HepG2 (cell line): ENCODE measurements at regions not wholly inside any gene's neighbourhood (a gene's known extent, or its start where the extent isn't known, plus 50 kb on each side); places are given as distances from the start of the nearest gene placed in this dataset.

Experiments
- ATAC-seq: fragments of 200-7000 bp; cut with Tn5 transposase; 3 replicates; pipeline ENCODE4 v1.9.1; 2020; ENCODE audit warnings: mild to moderate bottlenecking, moderate library complexity
- BruUV-seq: library from RNA; stranded (reverse); fragments of 400-500 nt; replicated peaks from 2 replicates; lab custom pipeline; 2021; lab: Mats Ljungman, UMichigan
- CTCF ChIA-PET: fragments of 300-600 bp; formaldehyde crosslinking; extraction: SDS; loops from one replicate; lab custom pipeline; 2021; ENCODE audit warnings: low total read pairs, inconsistent platforms, low intra/inter-chr PET ratio; lab: Yijun Ruan, JAX
- POLR2A ChIA-PET: fragments of 350-600 bp; sonication (Branson Sonifier 250); formaldehyde crosslinking; loops from one replicate; lab custom pipeline; 2020; ENCODE audit warnings: antibody characterized with exemption, inconsistent platforms; lab: Yijun Ruan, JAX
- DNase-seq: peaks from one replicate; pipeline ENCODE4 v3.0.0-alpha.2; 2015; ENCODE audit warnings: low spot score
- FAIRE-seq: peaks from 3 replicates; lab custom pipeline; 2011; peaks lifted over from hg19 to GRCh38; lab: Jason Lieb, UNC
- H2AFZ ChIP-seq: one replicate; pipeline ENCODE4 v1.6.1; 2011; ENCODE audit warnings: low read length, inconsistent platforms
- H3K27ac ChIP-seq: fragments of 300-600 bp; 3 replicates; pipeline ENCODE4 v1.8.0; 2011; ENCODE audit warnings: mixed run types, mild to moderate bottlenecking, mixed read lengths, low read length, inconsistent platforms; ENCODE audit not compliant: insufficient read depth; ENCODE audit errors: extremely low read length
- H3K27me3 ChIP-seq, 2 experiments: fragments of 200-600 bp in 1 of 2; 2 replicates in 1 of 2; 3 replicates in 1 of 2; pipeline versions ENCODE4 v1.6.0 to v1.8.0; 2011; ENCODE audit warnings: low read length in 2 of 2, mild to moderate bottlenecking in 2 of 2, moderate library complexity in 2 of 2, inconsistent platforms in 1 of 2; ENCODE audit not compliant: insufficient read depth in 2 of 2, control insufficient read depth in 1 of 2
- H3K36me3 ChIP-seq, 2 experiments: fragments of 200-600 bp in 1 of 2; replicated peaks in 1 of 2; 2 replicates in 1 of 2; 3 replicates in 1 of 2; pipeline versions ENCODE4 v1.5.1 to v1.8.0; 2011; ENCODE audit warnings: low read length in 2 of 2, inconsistent platforms in 1 of 2; ENCODE audit not compliant: insufficient read depth in 2 of 2, control insufficient read depth in 1 of 2
- H3K4me1 ChIP-seq: 2 replicates; pipeline ENCODE4 v1.5.1; 2012; ENCODE audit warnings: low read length, inconsistent platforms; ENCODE audit not compliant: insufficient read depth
- H3K4me2 ChIP-seq: 2 replicates; pipeline ENCODE4 v1.6.0; 2011; ENCODE audit warnings: low read depth, low read length, inconsistent platforms
- H3K4me3 ChIP-seq, 3 experiments: fragments of 200-600 bp in 1 of 3; sonication (generic), shearing (Covaris generic) in 1 of 3; replicated peaks in 1 of 3; 2 replicates each; pipeline ENCODE4 v1.5.1; 2011 to 2016; ENCODE audit warnings: low read length in 3 of 3, inconsistent platforms in 2 of 3, low read depth in 2 of 3, mild to moderate bottlenecking in 2 of 3, control low read depth in 1 of 3, mixed read lengths in 1 of 3; ENCODE audit not compliant: insufficient read depth in 1 of 3
- H3K79me2 ChIP-seq: one replicate; pipeline ENCODE4 v1.6.1; 2011; ENCODE audit warnings: low read length, inconsistent platforms; ENCODE audit not compliant: insufficient read depth
- H3K9ac ChIP-seq: 2 replicates; pipeline ENCODE4 v1.6.0; 2011; ENCODE audit warnings: mild to moderate bottlenecking, low read depth, low read length, inconsistent platforms; ENCODE audit not compliant: insufficient read depth
- H3K9me3 ChIP-seq: 2 replicates; pipeline ENCODE4 v1.5.1; 2012; ENCODE audit warnings: mild to moderate bottlenecking, low read length
- H4K20me1 ChIP-seq: 2 replicates; pipeline ENCODE4 v1.6.0; 2011; ENCODE audit warnings: inconsistent platforms, mild to moderate bottlenecking, low read length, moderate library complexity; ENCODE audit not compliant: insufficient read depth
- ETV6 ChIP-seq: sonication (generic); formaldehyde crosslinking; conservative IDR thresholded peaks from 2 replicates; pipeline ENCODE4 v1.4.0; 2020; ENCODE audit warnings: missing genetic modification reagents
- HINFP ChIP-seq: sonication (generic); formaldehyde crosslinking; IDR thresholded peaks from 2 replicates; pipeline ENCODE4 v1.4.0; 2020; ENCODE audit warnings: low read depth, mild to moderate bottlenecking, missing genetic modification reagents
- KMT2B ChIP-seq: IDR thresholded peaks from 2 replicates; pipeline ENCODE4 v1.6.1; 2016; ENCODE audit warnings: missing genetic modification reagents, missing compliant biosample characterization
- MTF2 ChIP-seq: sonication (generic); formaldehyde crosslinking; IDR thresholded peaks from 2 replicates; pipeline ENCODE4 v1.5.0; 2020; ENCODE audit warnings: missing genetic modification reagents, borderline replicate concordance
- NFE2L2 ChIP-seq: fragments of 150-350 bp; IDR thresholded peaks from 2 replicates; pipeline ENCODE4 v1.6.1; 2014; ENCODE audit warnings: low read length
- NFRKB ChIP-seq: fragments of 450-650 bp; IDR thresholded peaks from 2 replicates; pipeline ENCODE4 v1.6.1; 2017
- NR0B2 ChIP-seq: sonication (generic); formaldehyde crosslinking; IDR thresholded peaks from 2 replicates; pipeline ENCODE4 v1.4.0; 2020; ENCODE audit warnings: mild to moderate bottlenecking, missing genetic modification reagents
- SRSF4 ChIP-seq: fragments of 200-400 bp; formaldehyde crosslinking; IDR thresholded peaks from one replicate; pipeline ENCODE4 v1.6.1; 2018; ENCODE audit warnings: mild to moderate bottlenecking, low read depth, low read length, moderate library complexity; ENCODE audit not compliant: poor library complexity, severe bottlenecking
- ZFP90 ChIP-seq: sonication (generic); formaldehyde crosslinking; IDR thresholded peaks from 2 replicates; pipeline ENCODE4 v1.8.0; 2022; ENCODE audit warnings: missing genetic modification reagents, mild to moderate bottlenecking, inconsistent platforms, borderline replicate concordance
- ZNF567 ChIP-seq: sonication (generic); formaldehyde crosslinking; IDR thresholded peaks from 2 replicates; pipeline ENCODE4 v1.8.1; 2023; ENCODE audit warnings: mild to moderate bottlenecking, missing genetic modification reagents, borderline replicate concordance
- ZNF615 ChIP-seq: sonication (generic); formaldehyde crosslinking; IDR thresholded peaks from 2 replicates; pipeline ENCODE4 v1.5.0; 2020; ENCODE audit warnings: mild to moderate bottlenecking, missing genetic modification reagents, borderline replicate concordance
- WGBS: methylation state at CpG from one replicate; pipeline ENCODE4 v1.1.6; 2017; ENCODE audit warnings: low lambda C conversion rate; 5-methylcytosine and 5-hydroxymethylcytosine counted together
- in situ Hi-C: cut with HindIII; loops from 2 replicates; pipeline ENCODE4 v1.10.0; 2017; ENCODE audit warnings: low pct_unique_long_range_greater_than_20kb; ENCODE audit not compliant: extremely low pct_ligation_motif_present
- intact Hi-C: fragments of 100-400 bp; cut with micrococcal nuclease; formaldehyde crosslinking; loops from one replicate; pipeline ENCODE4 v1.10.0; 2022; ENCODE audit not compliant: unreplicated experiment

- TF ChIP-seq ZNF615 (no peak), ETV6 (CRISPR knock-in tag) (no peak), ZNF567 (CRISPR knock-in tag) (no peak), MTF2 (CRISPR knock-in tag) (no peak)
These were observed 86.8 kb upstream of the ANK3 start (continued) for GRCh38 chr10:60476451-60476850.

- no peak overlapping the region for H3K9ac ChIP-seq
- POLR2A ChIA-PET, result no interaction called here
- WGBS, result 0% methylated on average over 2 of the region's 2 CpGs
- H3K4me2 ChIP-seq, result no peak overlapping the region
- H3K27ac ChIP-seq, result no peak overlapping the region
- no peak overlapping the region for H2AFZ ChIP-seq
- H3K36me3 ChIP-seq, result no peaks in the 10 kb centered on the region
- no peak overlapping the region for H3K4me3 ChIP-seq
- no TSS peak for BruUV-seq
- ATAC-seq (no peak), FAIRE-seq (no peak), DNase-seq (peak; percentile 18)
- in situ Hi-C loops, result no loop called here
- no peaks in the 10 kb centered on the region for H3K9me3 ChIP-seq
- no peaks in the 10 kb centered on the region for H3K79me2 ChIP-seq
- no peak for TF ChIP-seq NFRKB
- TF ChIP-seq SRSF4, result no peak
- TF ChIP-seq ZFP90 (CRISPR knock-in tag), result no peak
- no peak for TF ChIP-seq NR0B2 (CRISPR knock-in tag)
- no peak for TF ChIP-seq KMT2B (CRISPR knock-in tag)
- TF ChIP-seq HINFP (CRISPR knock-in tag), result no peak
- peak; percentile 46; the same call in 1 of the 2 replicates for TF ChIP-seq NFE2L2
- no peaks in the 10 kb centered on the region for H4K20me1 ChIP-seq
- H3K4me1 ChIP-seq, result no peaks in the 10 kb centered on the region
- H3K27me3 ChIP-seq, result no peaks in the 10 kb centered on the region
- CTCF ChIA-PET, result no interaction called here
- intact Hi-C loops, result no loop called here
These were observed 83.9 kb upstream of the ANK3 start for GRCh38 chr10:60473557-60473956.
